NT2/D1 (cell line): ENCODE measurements at regions not wholly inside any gene's neighbourhood (a gene's known extent, or its start where the extent isn't known, plus 50 kb on each side); places are given as distances from the start of the nearest gene placed in this dataset.

Experiments
- DNase-seq: peaks from one replicate; pipeline ENCODE4 v3.0.0-alpha.2; 2011; ENCODE audit warnings: low read depth, low spot score
- H3K27me3 ChIP-seq: 2 replicates; pipeline ENCODE4 v1.6.0; 2011; ENCODE audit warnings: mild to moderate bottlenecking; ENCODE audit not compliant: insufficient read length, insufficient read depth
- H3K36me3 ChIP-seq: 2 replicates; pipeline ENCODE4 v1.6.1; 2011; ENCODE audit warnings: mild to moderate bottlenecking, low read length, mixed read lengths; ENCODE audit not compliant: insufficient read depth, insufficient read length
- H3K4me1 ChIP-seq: 2 replicates; pipeline ENCODE4 v1.5.1; 2011; ENCODE audit not compliant: insufficient read depth, insufficient read length
- H3K4me3 ChIP-seq: 2 replicates; pipeline ENCODE4 v1.5.1; 2011; ENCODE audit warnings: low read depth; ENCODE audit not compliant: insufficient read length
- H3K9ac ChIP-seq: 2 replicates; pipeline ENCODE4 v1.6.0; 2011; ENCODE audit warnings: low read depth; ENCODE audit not compliant: insufficient read length
- H3K9me3 ChIP-seq: 2 replicates; pipeline ENCODE4 v1.5.1; 2011; ENCODE audit warnings: mild to moderate bottlenecking, low read length; ENCODE audit not compliant: insufficient read depth
- SUZ12 ChIP-seq: IDR thresholded peaks from 2 replicates; pipeline ENCODE4 v1.6.1; 2011; ENCODE audit not compliant: insufficient read length, insufficient read depth; ENCODE audit errors: extremely low read depth
- YY1 ChIP-seq: IDR thresholded peaks from 2 replicates; pipeline ENCODE4 v1.6.1; 2011; ENCODE audit not compliant: insufficient read length, insufficient read depth
- ZNF274 ChIP-seq: IDR thresholded peaks from 2 replicates; pipeline ENCODE4 v1.6.1; 2011; ENCODE audit warnings: mild to moderate bottlenecking, low read depth, low read length

- no peak for DNase-seq
Observed at GRCh38 chr3:44070841-44071546, 170.7 kb upstream of the TOPAZ1 start.

GRCh38 chr3:44072601-44073540, 168.8 kb upstream of the TOPAZ1 start:
- no peak for DNase-seq
- H3K4me3 ChIP-seq = no peak overlapping the region
- no peak overlapping the region for H3K9ac ChIP-seq
- TF ChIP-seq SUZ12 (no peak), ZNF274 (no peak), YY1 (no peak)
- no peaks in the 10 kb centered on the region for H3K27me3 ChIP-seq
- no peaks in the 10 kb centered on the region for H3K36me3 ChIP-seq
- H3K4me1 ChIP-seq = peaks cover 11% of the 10 kb centered on the region
- H3K9me3 ChIP-seq = no peaks in the 10 kb centered on the region

More at GRCh38 chr3:44070841-44071546, 170.7 kb upstream of the TOPAZ1 start:
- TF ChIP-seq YY1 = no peak
- no peak for TF ChIP-seq SUZ12
- no peak for TF ChIP-seq ZNF274
- H3K4me1 ChIP-seq = peaks cover 2% of the 10 kb centered on the region
- no peak overlapping the region for H3K4me3 ChIP-seq
- no peaks in the 10 kb centered on the region for H3K36me3 ChIP-seq
- no peaks in the 10 kb centered on the region for H3K27me3 ChIP-seq
- no peak overlapping the region for H3K9ac ChIP-seq
- no peaks in the 10 kb centered on the region for H3K9me3 ChIP-seq

- Histone ChIP-seq H3K4me1 (peaks cover 9% of the 10 kb centered on the region), H3K36me3 (no peaks in the 10 kb centered on the region), H3K9ac (no peak overlapping the region), H3K27me3 (no peaks in the 10 kb centered on the region), H3K4me3 (no peak overlapping the region), H3K9me3 (no peaks in the 10 kb centered on the region)
- no peak for DNase-seq
- TF ChIP-seq SUZ12 (no peak), YY1 (no peak), ZNF274 (no peak)
Observed at GRCh38 chr3:44074181-44074580, 167.5 kb upstream of the TOPAZ1 start.

GRCh38 chr3:44076221-44076829, 165.4 kb upstream of the TOPAZ1 start:
- H3K36me3 ChIP-seq = no peaks in the 10 kb centered on the region
- H3K9me3 ChIP-seq = no peaks in the 10 kb centered on the region
- H3K27me3 ChIP-seq = no peaks in the 10 kb centered on the region
- H3K4me1 ChIP-seq = peaks cover 9% of the 10 kb centered on the region
- H3K4me3 ChIP-seq = no peak overlapping the region
- TF ChIP-seq ZNF274 (no peak), SUZ12 (no peak), YY1 (no peak)
- DNase-seq = no peak
- H3K9ac ChIP-seq = no peak overlapping the region

- DNase-seq = no peak
- peaks cover 9% of the 10 kb centered on the region for H3K4me1 ChIP-seq
- H3K27me3 ChIP-seq = no peaks in the 10 kb centered on the region
- H3K9ac ChIP-seq = no peak overlapping the region
- TF ChIP-seq ZNF274 (no peak), SUZ12 (no peak), YY1 (no peak)
- no peak overlapping the region for H3K4me3 ChIP-seq
- no peaks in the 10 kb centered on the region for H3K36me3 ChIP-seq
- H3K9me3 ChIP-seq = no peaks in the 10 kb centered on the region
Observed at GRCh38 chr3:44077267-44077666, 164.4 kb upstream of the TOPAZ1 start.

- Histone ChIP-seq H3K9me3 (no peaks in the 10 kb centered on the region), H3K9ac (no peak overlapping the region), H3K4me3 (no peak overlapping the region)
Observed at GRCh38 chr3:44078863-44079262, 162.8 kb upstream of the TOPAZ1 start.

GRCh38 chr3:44079916-44080315, 161.8 kb upstream of the TOPAZ1 start:
- H3K4me1 ChIP-seq = peaks cover 9% of the 10 kb centered on the region
- no peak overlapping the region for H3K4me3 ChIP-seq
- H3K9ac ChIP-seq = no peak overlapping the region
- no peaks in the 10 kb centered on the region for H3K27me3 ChIP-seq
- H3K36me3 ChIP-seq = no peaks in the 10 kb centered on the region
- no peak for DNase-seq
- H3K9me3 ChIP-seq = no peaks in the 10 kb centered on the region
- TF ChIP-seq SUZ12 = no peak

More at GRCh38 chr3:44078863-44079262, 162.8 kb upstream of the TOPAZ1 start:
- H3K27me3 ChIP-seq = no peaks in the 10 kb centered on the region
- peaks cover 9% of the 10 kb centered on the region for H3K4me1 ChIP-seq
- TF ChIP-seq ZNF274 (no peak), YY1 (no peak), SUZ12 (no peak)
- H3K36me3 ChIP-seq = no peaks in the 10 kb centered on the region
- DNase-seq = no peak
